Left ventricle myocardium inferior (tissue), 1 donor: ENCODE measurements at regions not wholly inside any gene's neighbourhood (a gene's known extent, or its start where the extent isn't known, plus 50 kb on each side); places are given as distances from the start of the nearest gene placed in this dataset.

Source experiments
- DNase-seq: peaks from one replicate; pipeline ENCODE4 v3.0.0-alpha.2; 2020
- H3K27ac ChIP-seq: fragments of 200-600 bp; replicated peaks from 2 replicates; pipeline ENCODE4 v1.8.0; 2021
- H3K27me3 ChIP-seq: fragments of 200-600 bp; 2 replicates; pipeline ENCODE4 v1.8.0; 2021; ENCODE audit warnings: low read depth
- H3K36me3 ChIP-seq: fragments of 200-600 bp; 2 replicates; pipeline ENCODE4 v1.8.0; 2021
- H3K4me1 ChIP-seq: fragments of 200-600 bp; 2 replicates; pipeline ENCODE4 v1.8.0; 2021
- H3K4me3 ChIP-seq: fragments of 200-600 bp; 2 replicates; pipeline ENCODE4 v1.8.0; 2021; ENCODE audit warnings: mild to moderate bottlenecking, moderate library complexity
- H3K9me3 ChIP-seq: fragments of 200-600 bp; replicated peaks from 2 replicates; pipeline ENCODE4 v1.8.0; 2021
- CTCF ChIP-seq: fragments of 200-600 bp; IDR thresholded peaks from 2 replicates; pipeline ENCODE4 v1.8.0; 2021; ENCODE audit warnings: antibody characterized with exemption, mild to moderate bottlenecking, borderline replicate concordance
- intact Hi-C: fragments of 100-400 bp; cut with micrococcal nuclease; formaldehyde crosslinking; loops from one replicate; pipeline ENCODE4 v1.11.0; 2022
- donor health status: DM: no; HTN: yes; CAD: no; lungs with severe emphysema.

GRCh38 chr7:112638675-112639400 is 151.4 kb downstream of the TMEM168 start:
- intact Hi-C loops = no loop called here
- no peak for TF ChIP-seq CTCF
- peaks cover 26% of the 10 kb centered on the region for H3K9me3 ChIP-seq
- H3K4me3 ChIP-seq = no peak overlapping the region
- no peak overlapping the region for H3K27ac ChIP-seq
- H3K36me3 ChIP-seq = no peaks in the 10 kb centered on the region
- H3K4me1 ChIP-seq = no peaks in the 10 kb centered on the region
- H3K27me3 ChIP-seq = no peaks in the 10 kb centered on the region
- no peak for DNase-seq

GRCh38 chr7:112640685-112641084 is 149.5 kb downstream of the TMEM168 start:
- TF ChIP-seq CTCF = no peak
- intact Hi-C loops = no loop called here
- Histone ChIP-seq H3K4me1 (no peaks in the 10 kb centered on the region), H3K27ac (no peak overlapping the region), H3K27me3 (no peaks in the 10 kb centered on the region), H3K9me3 (peaks cover 32% of the 10 kb centered on the region), H3K36me3 (no peaks in the 10 kb centered on the region), H3K4me3 (no peak overlapping the region)
- no peak for DNase-seq

GRCh38 chr7:112646783-112647182 is 143.4 kb downstream of the TMEM168 start:
- Histone ChIP-seq H3K4me3 (no peak overlapping the region), H3K4me1 (no peaks in the 10 kb centered on the region), H3K27ac (no peak overlapping the region), H3K36me3 (no peaks in the 10 kb centered on the region), H3K27me3 (no peaks in the 10 kb centered on the region), H3K9me3 (peaks cover 46% of the 10 kb centered on the region)
- intact Hi-C loops = no loop called here
- no peak for DNase-seq
- no peak for TF ChIP-seq CTCF

- Histone ChIP-seq H3K27me3 (no peaks in the 10 kb centered on the region), H3K36me3 (no peaks in the 10 kb centered on the region), H3K4me1 (no peaks in the 10 kb centered on the region), H3K27ac (no peak overlapping the region), H3K4me3 (no peak overlapping the region), H3K9me3 (peaks cover 33% of the 10 kb centered on the region)
- no peak for DNase-seq
- intact Hi-C loops = no loop called here
- TF ChIP-seq CTCF = no peak
Measured at GRCh38 chr7:112648781-112649180, 141.4 kb downstream of the TMEM168 start.

- intact Hi-C loops = no loop called here
- H3K4me1 ChIP-seq = no peaks in the 10 kb centered on the region
- H3K4me3 ChIP-seq = no peak overlapping the region
- H3K9me3 ChIP-seq = peaks cover 26% of the 10 kb centered on the region
- H3K27me3 ChIP-seq = no peaks in the 10 kb centered on the region
- no peak for DNase-seq
- H3K27ac ChIP-seq = no peak overlapping the region
- H3K36me3 ChIP-seq = no peaks in the 10 kb centered on the region
- no peak for TF ChIP-seq CTCF
Measured at GRCh38 chr7:112649560-112649959, 140.6 kb downstream of the TMEM168 start.
